PC-3 (cell line): ENCODE measurements at regions not wholly inside any gene's neighbourhood (a gene's known extent, or its start where the extent isn't known, plus 50 kb on each side); places are given as distances from the start of the nearest gene placed in this dataset.

Source experiments
- ATAC-seq: fragments of 200-7000 bp; cut with Tn5 transposase; 2 replicates; pipeline ENCODE4 v1.9.1; 2020; ENCODE audit warnings: mild to moderate bottlenecking, moderate library complexity
- BruUV-seq: library from RNA; stranded (reverse); fragments of 400-500 nt; replicated peaks from 2 replicates; lab custom pipeline; 2021; lab: Mats Ljungman, UMichigan
- CTCF ChIA-PET: fragments of 300-600 bp; sonication (Branson Sonifier 250); formaldehyde crosslinking; loops from one replicate; lab custom pipeline; 2022; ENCODE audit warnings: antibody characterized with exemption; lab: Charles Lee
- POLR2A ChIA-PET: fragments of 300-600 bp; sonication (Branson Sonifier 250); formaldehyde crosslinking; loops from one replicate; lab custom pipeline; 2022; ENCODE audit warnings: antibody characterized with exemption; ENCODE audit not compliant: unreplicated experiment; lab: Charles Lee
- DNase-seq: peaks from one replicate; pipeline ENCODE4 v3.0.0-alpha.2; 2015
- H2AFZ ChIP-seq: fragments of 300-600 bp; sonication (generic); 2 replicates; pipeline ENCODE4 v1.6.0; 2016; ENCODE audit warnings: antibody characterized with exemption, low read length
- H3F3A ChIP-seq: fragments of 300-600 bp; sonication (generic); one replicate; pipeline ENCODE4 v1.6.0; 2017; ENCODE audit warnings: antibody characterized with exemption, low read length, control low read depth, mild to moderate bottlenecking; ENCODE audit not compliant: unreplicated experiment
- H3K27ac ChIP-seq: fragments of 300-600 bp; sonication (generic); 2 replicates; pipeline ENCODE4 v1.5.1; 2016; ENCODE audit warnings: mild to moderate bottlenecking, low read length
- H3K27me3 ChIP-seq: fragments of 300-600 bp; sonication (generic); 2 replicates; pipeline ENCODE4 v1.6.1; 2016; ENCODE audit warnings: low read length, mixed read lengths
- H3K36me3 ChIP-seq: fragments of 300-600 bp; sonication (generic); 2 replicates; pipeline ENCODE4 v1.6.1; 2016; ENCODE audit warnings: low read depth, mixed run types, low read length, mixed read lengths
- H3K4me1 ChIP-seq: fragments of 300-600 bp; sonication (generic); 2 replicates; pipeline ENCODE4 v1.5.1; 2016; ENCODE audit warnings: low read length; ENCODE audit not compliant: insufficient read depth
- H3K4me2 ChIP-seq: fragments of 300-600 bp; sonication (generic); 2 replicates; pipeline ENCODE4 v1.6.0; 2016; ENCODE audit warnings: low read length
- H3K4me3 ChIP-seq: fragments of 300-600 bp; sonication (generic); 2 replicates; pipeline ENCODE4 v1.5.1; 2016; ENCODE audit warnings: mild to moderate bottlenecking, low read length, mixed read lengths
- H3K79me2 ChIP-seq: fragments of 300-600 bp; sonication (generic); 2 replicates; pipeline ENCODE4 v1.6.1; 2017; ENCODE audit warnings: low read length, mixed read lengths
- H3K9ac ChIP-seq: fragments of 300-600 bp; sonication (generic); 2 replicates; pipeline ENCODE4 v1.6.0; 2016; ENCODE audit warnings: mild to moderate bottlenecking, low read length
- H3K9me2 ChIP-seq: fragments of 300-600 bp; sonication (generic); replicated peaks from 2 replicates; pipeline ENCODE4 v1.6.1; 2016; ENCODE audit warnings: mixed run types, low read length, mixed read lengths
- H3K9me3 ChIP-seq: fragments of 300-600 bp; sonication (generic); 2 replicates; pipeline ENCODE4 v1.6.1; 2016; ENCODE audit warnings: low read length, mixed read lengths
- H4K20me1 ChIP-seq: fragments of 300-600 bp; sonication (generic); 2 replicates; pipeline ENCODE4 v1.6.1; 2016; ENCODE audit warnings: low read length, mixed read lengths
- EZH2 ChIP-seq: fragments of 300-600 bp; sonication (generic); IDR thresholded peaks from one replicate; pipeline ENCODE4 v1.6.1; 2017; ENCODE audit warnings: antibody characterized with exemption, mild to moderate bottlenecking, low read length; ENCODE audit not compliant: unreplicated experiment
- EZH2phosphoT487 ChIP-seq: fragments of 300-600 bp; sonication (generic); IDR thresholded peaks from 2 replicates; pipeline ENCODE4 v1.6.1; 2018; ENCODE audit warnings: mild to moderate bottlenecking, antibody characterized with exemption, low read length, borderline replicate concordance
- intact Hi-C: fragments of 100-400 bp; cut with micrococcal nuclease; formaldehyde crosslinking; loops from 2 replicates; pipeline ENCODE4 v1.9.0; 2023
- TF ChIP-seq, protein P1 (sequence below): fragments of 300-600 bp; sonication (generic); conservative IDR thresholded peaks from 2 replicates; pipeline ENCODE4 v1.5.1; 2017; ENCODE audit warnings: antibody characterized with exemption, low read depth, mild to moderate bottlenecking, low read length

DNA sequence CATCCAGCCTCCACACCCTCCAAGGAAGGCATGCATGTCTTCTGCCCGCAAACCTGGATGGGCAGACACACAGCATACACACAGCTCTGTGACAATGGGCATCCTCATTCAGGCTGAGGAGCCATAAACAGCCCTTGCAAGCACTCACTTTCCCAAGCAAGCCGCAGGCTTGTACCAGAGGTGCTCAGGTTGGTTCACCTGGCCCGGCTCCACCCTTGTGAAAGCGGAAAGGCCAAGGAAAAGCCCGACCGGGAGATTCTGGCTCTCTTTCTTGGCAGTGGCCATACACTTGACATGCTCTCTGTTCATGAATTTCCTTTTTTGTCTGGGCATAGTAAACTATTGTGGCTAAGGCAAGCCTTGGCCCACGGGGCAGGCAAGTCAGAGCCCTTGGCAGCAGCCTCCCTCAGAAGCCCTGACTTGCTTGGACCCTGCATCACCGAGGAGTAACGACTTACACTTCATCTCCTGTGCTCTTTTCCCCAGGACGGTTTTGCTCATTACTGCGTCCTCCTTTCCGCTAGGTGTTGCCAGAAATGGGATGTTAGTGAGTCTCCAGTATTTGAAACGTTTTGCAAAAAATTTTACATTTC is 74.6 kb upstream of the BNC1 start:
- no peak for TF ChIP-seq EZH2
- TF ChIP-seq, protein P1, sequence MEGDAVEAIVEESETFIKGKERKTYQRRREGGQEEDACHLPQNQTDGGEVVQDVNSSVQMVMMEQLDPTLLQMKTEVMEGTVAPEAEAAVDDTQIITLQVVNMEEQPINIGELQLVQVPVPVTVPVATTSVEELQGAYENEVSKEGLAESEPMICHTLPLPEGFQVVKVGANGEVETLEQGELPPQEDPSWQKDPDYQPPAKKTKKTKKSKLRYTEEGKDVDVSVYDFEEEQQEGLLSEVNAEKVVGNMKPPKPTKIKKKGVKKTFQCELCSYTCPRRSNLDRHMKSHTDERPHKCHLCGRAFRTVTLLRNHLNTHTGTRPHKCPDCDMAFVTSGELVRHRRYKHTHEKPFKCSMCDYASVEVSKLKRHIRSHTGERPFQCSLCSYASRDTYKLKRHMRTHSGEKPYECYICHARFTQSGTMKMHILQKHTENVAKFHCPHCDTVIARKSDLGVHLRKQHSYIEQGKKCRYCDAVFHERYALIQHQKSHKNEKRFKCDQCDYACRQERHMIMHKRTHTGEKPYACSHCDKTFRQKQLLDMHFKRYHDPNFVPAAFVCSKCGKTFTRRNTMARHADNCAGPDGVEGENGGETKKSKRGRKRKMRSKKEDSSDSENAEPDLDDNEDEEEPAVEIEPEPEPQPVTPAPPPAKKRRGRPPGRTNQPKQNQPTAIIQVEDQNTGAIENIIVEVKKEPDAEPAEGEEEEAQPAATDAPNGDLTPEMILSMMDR = no peak
- TF ChIP-seq EZH2phosphoT487 = no peak
- H4K20me1 ChIP-seq = no peaks in the 10 kb centered on the region
- H3F3A ChIP-seq = no peaks in the 10 kb centered on the region
- ChIA-PET CTCF (no interaction called here), POLR2A (no interaction called here)
- H3K9me3 ChIP-seq = no peaks in the 10 kb centered on the region
- no peaks in the 10 kb centered on the region for H3K79me2 ChIP-seq
- no peak overlapping the region for H3K27ac ChIP-seq
- BruUV-seq = no TSS peak
- no peak overlapping the region for H2AFZ ChIP-seq
- no peak overlapping the region for H3K9ac ChIP-seq
- no peak overlapping the region for H3K4me2 ChIP-seq
- DNase-seq (no peak), ATAC-seq (no peak)
- no peak overlapping the region for H3K4me3 ChIP-seq
- H3K36me3 ChIP-seq = no peaks in the 10 kb centered on the region
- no peaks in the 10 kb centered on the region for H3K9me2 ChIP-seq
- no peaks in the 10 kb centered on the region for H3K4me1 ChIP-seq
- intact Hi-C loops = no loop called here
- no peaks in the 10 kb centered on the region for H3K27me3 ChIP-seq

GRCh38 chr15:83362706-83363105 is 78.2 kb upstream of the BNC1 start:
- no peak overlapping the region for H3K9ac ChIP-seq
- no peaks in the 10 kb centered on the region for H3K79me2 ChIP-seq
- H3K36me3 ChIP-seq = no peaks in the 10 kb centered on the region
- H2AFZ ChIP-seq = no peak overlapping the region
- no peaks in the 10 kb centered on the region for H4K20me1 ChIP-seq
- H3K9me2 ChIP-seq = no peaks in the 10 kb centered on the region
- TF ChIP-seq EZH2phosphoT487 (no peak), EZH2 (no peak)
- TF ChIP-seq, protein P1 = no peak
- intact Hi-C loops = no loop called here
- no peak overlapping the region for H3K4me3 ChIP-seq
- no peaks in the 10 kb centered on the region for H3K27me3 ChIP-seq
- peaks cover 6% of the 10 kb centered on the region for H3K4me1 ChIP-seq
- no peaks in the 10 kb centered on the region for H3F3A ChIP-seq
- ChIA-PET CTCF (no interaction called here), POLR2A (no interaction called here)
- no peak overlapping the region for H3K4me2 ChIP-seq
- no peak overlapping the region for H3K27ac ChIP-seq
- no peaks in the 10 kb centered on the region for H3K9me3 ChIP-seq
- BruUV-seq = no TSS peak
- no peak for ATAC-seq
- no peak for DNase-seq

DNA sequence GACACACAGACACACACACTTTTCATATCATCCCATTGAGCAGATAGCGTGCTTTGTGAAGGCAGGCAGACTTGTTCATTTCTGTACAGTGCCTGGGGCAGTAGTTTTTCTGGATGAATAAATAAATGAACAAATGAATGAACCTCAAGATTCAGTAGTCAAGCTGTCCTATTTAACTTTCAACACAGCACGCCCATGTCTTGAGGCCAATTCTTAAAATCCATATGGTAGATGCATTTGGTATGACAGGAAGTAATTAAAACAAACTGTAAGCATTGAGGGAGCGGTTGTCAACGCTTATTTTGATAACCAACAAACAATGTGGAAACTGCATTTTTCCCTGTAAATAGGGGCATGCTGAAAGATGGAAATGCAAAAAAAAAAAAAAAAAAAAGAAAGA is 80.0 kb upstream of the BNC1 start:
- Histone ChIP-seq H4K20me1 (no peaks in the 10 kb centered on the region), H3K9me3 (no peaks in the 10 kb centered on the region), H3F3A (no peaks in the 10 kb centered on the region), H3K27ac (no peak overlapping the region), H2AFZ (no peak overlapping the region), H3K36me3 (no peaks in the 10 kb centered on the region), H3K79me2 (no peaks in the 10 kb centered on the region), H3K4me2 (no peak overlapping the region), H3K9me2 (no peaks in the 10 kb centered on the region), H3K27me3 (no peaks in the 10 kb centered on the region), H3K4me1 (peaks cover 6% of the 10 kb centered on the region), H3K4me3 (no peak overlapping the region), H3K9ac (no peak overlapping the region)
- TF ChIP-seq EZH2 (no peak), EZH2phosphoT487 (no peak)
- TF ChIP-seq, protein P1 = no peak
- no TSS peak for BruUV-seq
- POLR2A ChIA-PET = interaction anchor here (0.6 kb wide), 2 partner anchors 70 to 79 kb away, joined by 3 read pairs; no protein-coding TSS in a partner anchor
- DNase-seq (no peak), ATAC-seq (no peak)
- intact Hi-C loops = no loop called here
- CTCF ChIA-PET = no interaction called here
